LNCaP clone FGC (cell line): ENCODE measurements at regions not wholly inside any gene's neighbourhood (a gene's known extent, or its start where the extent isn't known, plus 50 kb on each side); places are given as distances from the start of the nearest gene placed in this dataset.

Source experiments
- DNase-seq: peaks from one replicate; pipeline ENCODE4 v3.0.0-alpha.2; 2011; ENCODE audit warnings: low read depth
- H3K4me3 ChIP-seq: 2 replicates; pipeline ENCODE4 v1.5.1; 2011; ENCODE audit warnings: mild to moderate bottlenecking, low read depth, low read length, control low read depth
- TF ChIP-seq, protein P1 (sequence below): IDR thresholded peaks from 2 replicates; pipeline ENCODE4 v1.5.1; 2012; ENCODE audit warnings: mild to moderate bottlenecking; ENCODE audit not compliant: control insufficient read depth, insufficient read depth; ENCODE audit errors: extremely low read depth

DNA sequence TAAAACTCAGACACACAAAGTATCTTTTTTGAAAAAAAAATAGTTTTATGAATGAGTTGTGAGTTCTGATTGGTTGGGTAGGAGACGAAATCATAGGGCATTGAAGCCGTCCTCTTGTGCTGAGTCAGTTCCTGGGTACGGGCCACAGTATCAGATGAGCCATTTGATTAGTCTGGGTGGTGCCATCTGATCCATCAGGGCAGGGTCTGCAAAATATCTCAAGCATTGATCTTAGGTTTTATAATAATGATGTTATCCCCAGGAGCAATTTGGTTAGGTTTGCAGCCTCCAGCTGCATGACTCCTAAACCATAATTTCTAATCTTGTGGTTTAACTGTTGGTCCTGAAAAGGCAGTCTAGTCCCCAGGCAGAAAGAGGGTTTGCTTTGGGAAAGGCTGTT is 1310.6 kb downstream of the SLITRK1 start:
- no peak overlapping the region for H3K4me3 ChIP-seq
- TF ChIP-seq, protein P1, sequence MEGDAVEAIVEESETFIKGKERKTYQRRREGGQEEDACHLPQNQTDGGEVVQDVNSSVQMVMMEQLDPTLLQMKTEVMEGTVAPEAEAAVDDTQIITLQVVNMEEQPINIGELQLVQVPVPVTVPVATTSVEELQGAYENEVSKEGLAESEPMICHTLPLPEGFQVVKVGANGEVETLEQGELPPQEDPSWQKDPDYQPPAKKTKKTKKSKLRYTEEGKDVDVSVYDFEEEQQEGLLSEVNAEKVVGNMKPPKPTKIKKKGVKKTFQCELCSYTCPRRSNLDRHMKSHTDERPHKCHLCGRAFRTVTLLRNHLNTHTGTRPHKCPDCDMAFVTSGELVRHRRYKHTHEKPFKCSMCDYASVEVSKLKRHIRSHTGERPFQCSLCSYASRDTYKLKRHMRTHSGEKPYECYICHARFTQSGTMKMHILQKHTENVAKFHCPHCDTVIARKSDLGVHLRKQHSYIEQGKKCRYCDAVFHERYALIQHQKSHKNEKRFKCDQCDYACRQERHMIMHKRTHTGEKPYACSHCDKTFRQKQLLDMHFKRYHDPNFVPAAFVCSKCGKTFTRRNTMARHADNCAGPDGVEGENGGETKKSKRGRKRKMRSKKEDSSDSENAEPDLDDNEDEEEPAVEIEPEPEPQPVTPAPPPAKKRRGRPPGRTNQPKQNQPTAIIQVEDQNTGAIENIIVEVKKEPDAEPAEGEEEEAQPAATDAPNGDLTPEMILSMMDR = no peak
- DNase-seq = no peak

DNA sequence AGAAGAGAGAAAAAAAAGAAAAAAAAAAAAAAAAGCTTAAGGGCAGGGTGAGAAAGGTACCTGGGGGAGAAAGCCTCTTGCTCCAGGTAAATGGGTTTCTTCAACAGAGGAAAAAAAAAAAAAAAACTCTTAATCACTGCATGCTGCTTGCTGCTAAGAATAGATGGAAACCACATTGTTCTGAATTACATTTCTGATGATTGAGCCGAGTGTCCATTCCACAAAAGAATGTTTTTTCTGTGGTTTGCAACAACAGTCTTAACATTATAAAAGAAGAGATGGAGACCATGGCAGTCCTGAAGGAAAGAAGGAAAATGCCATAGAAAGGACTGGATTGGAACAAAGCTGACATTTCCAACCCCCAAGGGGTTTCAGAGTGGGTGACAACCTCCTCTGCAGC is 1312.7 kb downstream of the SLITRK1 start:
- no peak overlapping the region for H3K4me3 ChIP-seq
- TF ChIP-seq, protein P1 = no peak
- no peak for DNase-seq

DNA sequence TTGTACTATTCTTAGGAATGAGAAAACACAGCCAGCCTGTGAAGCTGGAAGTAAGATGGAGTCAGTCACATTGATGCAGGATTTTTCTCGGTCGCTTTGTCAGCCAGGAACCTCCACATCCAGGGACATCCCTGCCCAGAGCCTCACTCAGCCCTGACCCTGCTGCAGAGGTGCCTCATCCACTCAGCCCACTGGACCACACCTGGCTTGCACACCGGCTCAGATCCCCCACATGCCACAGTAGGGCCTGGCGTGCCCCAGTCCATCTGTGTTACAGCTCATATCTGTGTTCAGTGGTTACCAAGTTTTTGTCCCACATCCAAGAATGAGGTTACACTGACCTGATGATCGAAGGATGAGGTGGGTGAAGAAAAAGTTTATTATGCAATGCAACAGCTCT is 1315.4 kb downstream of the SLITRK1 start:
- H3K4me3 ChIP-seq = no peak overlapping the region
- TF ChIP-seq, protein P1 = no peak
- no peak for DNase-seq

DNA sequence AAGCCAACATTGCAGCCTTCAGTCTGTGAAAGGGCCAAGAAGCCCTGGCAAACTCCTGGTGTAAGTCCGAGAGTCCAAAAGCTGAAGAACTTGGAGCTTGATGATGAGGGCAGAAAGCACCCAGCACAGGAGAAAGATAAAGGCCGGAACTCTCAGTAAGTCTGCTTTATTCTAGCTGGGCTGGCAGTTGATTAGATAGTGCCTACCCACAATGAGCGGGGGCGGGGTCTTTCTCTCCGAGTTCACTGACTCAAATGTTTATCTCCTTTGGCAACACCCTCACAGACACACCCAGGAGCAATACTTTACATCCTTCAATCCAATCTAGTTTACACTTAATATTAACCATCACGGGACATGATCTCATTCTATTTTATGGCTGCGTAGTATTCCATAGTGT is 1317.1 kb downstream of the SLITRK1 start:
- DNase-seq = no peak
- TF ChIP-seq, protein P1 = no peak
- no peak overlapping the region for H3K4me3 ChIP-seq

DNA sequence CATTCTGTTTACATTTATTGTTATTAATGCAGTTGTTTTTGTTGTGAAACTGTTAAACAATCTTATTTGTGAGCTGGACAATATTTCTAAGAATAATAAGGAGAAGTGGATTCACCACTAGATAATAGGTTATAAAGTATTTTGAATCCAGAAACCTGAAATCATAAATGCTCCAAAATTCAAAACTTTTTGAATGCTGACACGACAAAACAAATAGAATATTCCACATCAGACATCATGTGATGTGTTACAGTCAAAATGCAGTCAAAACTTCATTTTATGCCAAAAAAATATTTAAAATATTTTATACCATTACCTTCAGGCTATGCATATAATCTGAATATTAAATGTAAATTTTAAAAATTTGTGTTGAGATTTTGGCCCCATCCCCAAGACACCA is 1321.4 kb downstream of the SLITRK1 start:
- no peak overlapping the region for H3K4me3 ChIP-seq
- TF ChIP-seq, protein P1 = no peak
- DNase-seq = no peak

DNA sequence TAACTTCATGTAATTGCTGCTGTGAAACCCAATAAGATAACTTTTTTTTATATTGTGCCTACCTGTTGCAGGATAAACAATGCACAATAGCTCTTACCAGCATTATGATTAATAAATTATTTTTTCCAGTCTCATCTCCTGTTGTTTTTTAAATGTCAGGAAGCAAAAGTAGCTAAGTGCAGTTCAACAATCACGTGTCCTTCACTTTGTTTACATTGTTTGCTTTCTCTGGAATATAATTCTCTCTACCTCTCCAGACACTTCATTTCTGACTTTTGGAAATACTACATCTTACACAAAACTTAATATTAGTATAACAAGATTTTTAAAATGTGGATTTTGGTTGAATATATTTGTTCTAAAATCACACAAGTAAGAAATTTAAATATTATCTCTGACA is 1359.4 kb downstream of the SLITRK1 start:
- TF ChIP-seq, protein P1 = no peak
- DNase-seq = no peak

DNA sequence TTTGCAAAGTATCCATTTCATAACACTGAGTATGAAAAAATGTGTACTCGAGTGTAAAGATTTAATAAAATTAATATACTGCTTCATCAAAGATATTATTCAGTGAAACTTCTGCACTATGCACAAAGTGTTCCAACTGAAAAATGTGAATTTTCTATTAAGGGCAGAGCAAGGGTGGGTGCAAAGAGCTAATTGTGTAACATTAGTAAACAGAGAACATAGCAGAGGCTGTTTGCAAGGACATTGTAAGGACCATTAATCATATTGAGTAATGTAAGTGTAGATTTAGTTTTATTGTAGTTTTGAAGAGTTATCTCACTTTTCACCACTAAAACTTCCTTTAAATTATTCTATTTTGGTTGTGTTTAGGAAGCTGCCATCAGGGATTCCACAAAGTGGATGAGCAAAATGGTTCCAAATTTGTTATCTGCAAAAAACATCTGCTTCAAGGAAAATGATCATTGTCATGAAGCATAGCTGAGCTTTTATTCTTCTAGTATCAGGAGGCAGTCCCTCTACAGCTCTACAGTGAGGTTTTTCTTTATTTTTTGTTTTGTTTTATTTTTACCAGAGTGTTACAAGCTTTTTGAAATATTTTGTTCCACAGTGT is 1375.4 kb downstream of the SLITRK1 start:
- H3K4me3 ChIP-seq = no peak overlapping the region
- DNase-seq = no peak
- TF ChIP-seq, protein P1 = no peak

More for the DNA sequence above, 1359.4 kb downstream of the SLITRK1 start:
- no peak overlapping the region for H3K4me3 ChIP-seq
